HG03097 (cell line): ENCODE measurements at regions not wholly inside any gene's neighbourhood (a gene's known extent, or its start where the extent isn't known, plus 50 kb on each side); places are given as distances from the start of the nearest gene placed in this dataset.

ENCODE experiments used
- ATAC-seq: cut with Tn5 transposase; IDR thresholded peaks from one replicate; pipeline ENCODE4 v1.9.1; 2021; ENCODE audit not compliant: unreplicated experiment, low FRiP score

- ATAC-seq: no peak
Observed at GRCh38 chr4:46684041-46684440, 225.0 kb downstream of the COX7B2 start.

DNA sequence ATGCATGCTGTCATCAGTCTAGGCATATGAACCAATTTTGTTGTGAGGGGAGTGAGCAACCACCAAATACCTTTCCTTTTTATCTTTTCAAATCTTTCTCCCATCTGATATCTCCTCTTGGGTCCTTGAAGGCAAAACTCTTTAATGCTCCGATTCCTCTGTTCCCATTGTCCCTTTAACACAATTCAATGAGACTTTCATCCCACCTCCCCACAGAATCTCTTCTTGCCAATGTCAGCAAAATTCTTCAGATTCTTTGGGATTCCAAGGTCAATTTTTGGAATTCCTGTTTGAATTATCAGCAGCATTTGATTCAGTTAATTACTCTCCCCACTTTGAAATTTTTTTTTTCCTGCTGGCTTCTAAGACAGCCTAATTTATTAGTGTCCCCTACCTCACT lies 232.7 kb downstream of the COX7B2 start:
- ATAC-seq: no peak

- no peak for ATAC-seq
Observed at GRCh38 chr4:46674326-46674725, 234.7 kb downstream of the COX7B2 start.

DNA sequence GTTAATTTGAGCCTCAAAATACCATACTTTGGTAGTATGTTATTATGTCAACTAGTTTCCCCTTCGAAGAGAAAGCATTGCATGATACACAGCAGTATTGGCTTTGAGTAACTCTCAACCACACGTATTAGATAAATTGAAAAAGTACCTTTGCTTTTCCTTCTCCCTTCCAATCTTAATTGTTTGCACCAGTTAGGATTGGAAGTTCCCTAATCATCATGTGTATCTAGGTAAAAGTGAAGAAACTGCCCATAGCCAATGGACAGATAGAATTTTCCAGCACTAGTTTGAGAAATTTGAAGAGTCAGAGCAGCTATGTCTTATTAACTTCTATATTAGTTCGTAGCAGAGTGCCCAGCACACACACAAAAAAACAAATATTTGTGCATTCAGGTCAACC lies 241.3 kb downstream of the COX7B2 start:
- ATAC-seq: no peak

DNA sequence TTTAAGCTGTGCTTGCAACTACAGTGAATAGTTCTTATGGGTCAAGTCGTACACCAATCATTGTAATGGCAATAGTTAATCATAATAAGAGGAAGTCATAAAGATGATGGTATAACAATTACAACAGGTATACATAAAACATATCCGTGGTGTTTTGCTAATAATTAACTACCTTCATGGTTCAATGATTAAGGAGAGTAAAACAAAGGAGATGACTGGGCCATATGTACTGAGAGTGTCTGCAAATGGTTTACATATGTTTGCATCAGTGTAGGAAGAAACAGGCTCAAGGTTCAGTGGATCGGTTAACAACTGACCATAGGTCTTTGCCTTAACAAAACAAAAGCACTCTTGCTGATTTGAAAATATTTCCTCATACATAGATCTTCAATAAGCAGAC lies 253.0 kb downstream of the COX7B2 start:
- ATAC-seq: no peak

DNA sequence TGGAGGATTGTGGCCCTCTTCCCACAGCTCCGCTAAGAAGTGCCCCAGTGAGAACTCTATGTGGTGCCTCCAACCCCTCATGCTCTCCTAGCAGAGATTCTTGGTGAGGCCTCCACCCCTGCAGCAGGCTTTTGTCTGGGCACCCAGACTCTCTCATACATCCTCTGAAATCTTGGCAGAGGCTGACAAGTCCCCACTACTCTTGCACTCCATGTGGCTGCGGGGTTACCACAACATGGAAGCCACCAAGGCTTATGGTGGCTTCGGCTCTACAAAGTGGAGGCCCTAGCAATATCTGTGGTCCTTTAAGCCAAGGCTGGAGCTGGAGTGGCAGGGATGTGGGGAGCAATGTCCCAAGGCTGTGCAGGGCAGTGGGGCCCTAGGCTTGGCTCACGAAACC lies 255.2 kb downstream of the COX7B2 start:
- no peak for ATAC-seq

GRCh38 chr4:46649390-46649789 lies 259.5 kb upstream of the GABRA2 start:
- no peak for ATAC-seq

GRCh38 chr4:46648088-46648744 lies 258.3 kb upstream of the GABRA2 start:
- peak; percentile 93 for ATAC-seq

- ATAC-seq: no peak
Observed at GRCh38 chr4:46645126-46645525, 255.2 kb upstream of the GABRA2 start.
